Suprapubic skin (tissue), 3 donors: ENCODE measurements at regions not wholly inside any gene's neighbourhood (a gene's known extent, or its start where the extent isn't known, plus 50 kb on each side); places are given as distances from the start of the nearest gene placed in this dataset.

ENCODE experiments used
- CTCF ChIP-seq, 2 donors: fragments of 200-600 bp in 1 of 2; fragments of 450-650 bp in 1 of 2; sonication (generic) in 1 of 2; IDR thresholded peaks; one replicate each; pipeline ENCODE4 v1.5.1; 2016 to 2019; ENCODE audit warnings: antibody characterized with exemption in 2 of 2, mild to moderate bottlenecking in 1 of 2, moderate library complexity in 1 of 2
- EP300 ChIP-seq: sonication (generic); formaldehyde crosslinking; IDR thresholded peaks from one replicate; pipeline ENCODE4 v1.6.1; 2017; ENCODE audit warnings: antibody characterized with exemption

GRCh38 chr5:155276231-155276630, 262.7 kb downstream of the KIF4B start:
- no peak for TF ChIP-seq CTCF (IDR thresholded peaks at IDR 0.05)
- no peak for TF ChIP-seq EP300
